Amniotic stem cell (primary cell): ENCODE measurements at regions not wholly inside any gene's neighbourhood (a gene's known extent, or its start where the extent isn't known, plus 50 kb on each side); places are given as distances from the start of the nearest gene placed in this dataset.

Experiments used
- DNase-seq: peaks from one replicate; lab custom pipeline; 2025; lab: John Stamatoyannopoulos, UW

DNA sequence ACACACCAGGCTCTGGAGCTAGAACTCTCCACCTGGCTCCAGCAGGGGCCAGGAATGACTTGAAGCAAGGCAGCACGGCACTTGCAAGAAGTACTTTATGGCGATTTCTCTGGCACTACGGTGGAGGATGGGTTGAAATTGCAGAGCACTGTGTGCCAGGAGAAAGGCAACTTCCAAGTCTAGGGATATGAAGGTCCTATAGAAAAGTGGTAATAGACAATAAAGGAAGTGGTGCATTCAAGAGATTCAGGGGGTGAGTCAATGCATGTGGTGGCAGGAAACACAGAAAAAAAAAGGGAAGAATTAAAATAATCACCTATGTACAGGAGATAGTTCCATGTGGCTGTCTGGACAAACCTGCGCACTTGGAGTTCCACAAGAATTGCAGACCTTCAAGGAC is 240.3 kb upstream of the DYNLRB2 start:
- DNase-seq = no peak

DNA sequence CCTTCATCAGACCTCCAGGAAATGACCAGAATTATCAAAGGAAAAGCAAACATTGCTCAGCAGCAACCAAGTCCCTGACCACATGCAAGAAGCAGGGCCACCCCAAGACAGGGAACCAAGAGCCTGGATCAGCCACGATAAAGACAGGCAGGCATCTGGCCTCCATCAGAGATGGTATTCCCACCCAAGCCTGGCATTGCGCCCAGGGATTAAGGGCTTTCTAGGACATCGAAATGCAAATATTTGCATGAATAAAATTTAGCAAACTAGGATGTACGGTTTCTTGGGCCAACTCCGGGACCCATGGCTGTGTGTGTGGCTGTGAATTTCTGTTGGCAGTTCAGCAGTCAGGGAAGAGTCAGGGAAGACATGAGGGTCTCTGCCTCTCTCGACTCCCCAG is 241.4 kb upstream of the DYNLRB2 start:
- peak; percentile 43 for DNase-seq

DNA sequence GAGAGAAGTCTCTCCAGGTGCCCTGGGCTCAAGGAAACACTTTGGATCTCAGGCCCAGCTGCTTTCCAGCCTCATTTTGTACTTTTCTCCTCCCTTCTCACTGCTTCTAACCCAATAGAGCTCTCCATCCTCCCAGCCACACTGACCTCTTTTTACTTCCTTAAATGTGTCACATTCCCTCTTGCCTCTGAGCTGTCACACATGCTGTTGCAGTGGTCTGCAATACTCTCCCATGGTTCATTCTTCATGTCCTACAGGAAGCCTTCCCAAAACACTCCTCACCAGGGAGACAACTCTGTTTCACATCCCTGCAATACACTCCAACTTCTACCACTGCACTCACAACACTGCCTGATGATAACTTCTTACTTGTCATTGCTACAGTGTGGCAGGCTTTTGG is 242.1 kb upstream of the DYNLRB2 start:
- no peak for DNase-seq

DNA sequence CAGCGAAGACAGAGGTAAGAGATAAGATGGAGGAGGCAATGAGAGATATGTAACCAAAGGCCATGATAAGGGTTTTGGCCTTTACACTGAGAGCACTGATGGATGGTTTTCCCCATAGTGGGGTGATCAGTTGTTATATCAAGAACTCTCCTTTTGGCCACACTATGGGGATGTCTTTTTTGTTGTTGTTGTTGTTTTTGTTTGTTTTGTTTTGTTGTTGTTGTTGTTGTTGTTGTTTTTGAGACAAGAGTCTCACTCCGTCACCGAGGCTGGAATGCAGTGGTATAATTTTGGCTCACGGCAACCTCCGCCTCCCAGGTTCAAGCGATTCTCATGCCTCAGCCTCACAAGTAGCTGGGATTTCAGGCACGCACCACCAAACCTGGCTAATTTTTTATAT is 244.8 kb upstream of the DYNLRB2 start:
- no peak for DNase-seq

DNA sequence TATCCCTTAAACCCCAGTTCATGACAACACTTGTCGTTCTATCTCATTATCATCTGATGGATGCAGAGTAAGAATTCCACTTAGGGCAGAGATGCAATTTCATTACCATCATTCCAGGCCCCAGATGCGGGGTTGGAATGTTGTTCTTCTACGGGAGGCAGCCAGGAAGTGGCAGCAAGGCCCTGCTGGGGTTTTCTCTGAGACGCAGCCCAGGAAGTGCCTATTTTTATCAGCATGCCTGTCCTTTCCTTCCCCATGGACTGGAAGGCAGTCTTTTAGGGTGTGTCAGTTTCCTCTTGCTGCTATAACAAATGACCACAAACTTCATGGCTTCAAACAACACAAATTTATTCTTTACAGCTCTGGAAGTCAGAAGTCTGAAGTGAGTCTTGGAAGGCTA is 246.6 kb upstream of the DYNLRB2 start:
- no peak for DNase-seq

DNA sequence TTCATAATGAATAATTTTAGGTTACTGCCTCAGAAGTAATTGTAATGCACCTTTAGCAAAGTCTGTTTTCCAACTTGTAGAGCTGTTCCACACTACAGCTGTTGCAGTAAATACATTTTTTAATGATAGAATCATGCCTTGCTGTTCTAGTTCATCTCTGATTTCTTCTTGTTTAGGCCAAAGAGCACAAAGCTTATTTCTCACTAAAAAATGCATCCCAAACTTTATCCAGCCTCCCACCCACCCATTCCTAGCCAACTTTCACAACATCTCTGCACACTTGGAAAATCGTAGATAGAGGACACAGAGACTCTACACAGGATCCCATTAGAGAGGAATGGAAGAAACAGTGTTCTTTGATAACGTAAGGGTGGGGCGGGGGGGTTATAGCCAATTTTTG is 252.2 kb upstream of the DYNLRB2 start:
- no peak for DNase-seq

DNA sequence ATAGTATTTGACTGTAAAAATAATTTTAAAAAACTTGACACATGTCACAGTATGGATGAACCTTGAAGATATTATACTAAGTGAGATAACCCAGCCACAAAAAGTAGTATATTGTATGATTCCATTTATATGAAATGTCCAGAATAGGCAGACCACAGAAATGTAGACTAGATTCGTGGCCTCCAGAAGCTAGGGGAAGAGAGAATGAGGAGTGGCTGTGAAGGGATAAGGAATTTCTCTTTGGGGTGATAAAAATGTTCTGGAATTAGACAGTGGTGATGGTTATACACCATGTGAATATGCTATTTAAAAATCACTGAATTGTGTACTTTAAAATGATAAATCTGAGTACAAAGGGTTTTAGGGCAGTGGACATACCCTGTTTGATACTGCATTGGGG is 253.1 kb upstream of the DYNLRB2 start:
- DNase-seq = no peak

DNA sequence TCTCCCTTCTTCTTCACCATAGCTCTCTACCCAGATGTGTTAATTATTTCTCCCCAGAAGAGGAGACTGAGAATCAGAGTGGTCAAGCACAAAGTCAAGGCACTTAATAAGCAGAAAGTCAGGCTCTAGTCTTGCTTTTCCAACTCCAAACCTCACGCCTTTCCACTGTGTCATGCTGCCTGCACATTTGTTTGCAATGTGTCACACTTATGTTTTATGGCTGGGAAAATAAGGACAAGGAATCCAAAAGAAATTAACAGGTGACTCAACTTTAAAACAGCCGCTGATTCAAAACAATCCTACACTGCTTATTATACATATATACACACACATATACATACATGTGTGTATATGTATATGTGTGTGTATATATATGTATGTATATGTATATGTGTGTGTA is 255.7 kb upstream of the DYNLRB2 start:
- DNase-seq = peak; percentile 64

DNA sequence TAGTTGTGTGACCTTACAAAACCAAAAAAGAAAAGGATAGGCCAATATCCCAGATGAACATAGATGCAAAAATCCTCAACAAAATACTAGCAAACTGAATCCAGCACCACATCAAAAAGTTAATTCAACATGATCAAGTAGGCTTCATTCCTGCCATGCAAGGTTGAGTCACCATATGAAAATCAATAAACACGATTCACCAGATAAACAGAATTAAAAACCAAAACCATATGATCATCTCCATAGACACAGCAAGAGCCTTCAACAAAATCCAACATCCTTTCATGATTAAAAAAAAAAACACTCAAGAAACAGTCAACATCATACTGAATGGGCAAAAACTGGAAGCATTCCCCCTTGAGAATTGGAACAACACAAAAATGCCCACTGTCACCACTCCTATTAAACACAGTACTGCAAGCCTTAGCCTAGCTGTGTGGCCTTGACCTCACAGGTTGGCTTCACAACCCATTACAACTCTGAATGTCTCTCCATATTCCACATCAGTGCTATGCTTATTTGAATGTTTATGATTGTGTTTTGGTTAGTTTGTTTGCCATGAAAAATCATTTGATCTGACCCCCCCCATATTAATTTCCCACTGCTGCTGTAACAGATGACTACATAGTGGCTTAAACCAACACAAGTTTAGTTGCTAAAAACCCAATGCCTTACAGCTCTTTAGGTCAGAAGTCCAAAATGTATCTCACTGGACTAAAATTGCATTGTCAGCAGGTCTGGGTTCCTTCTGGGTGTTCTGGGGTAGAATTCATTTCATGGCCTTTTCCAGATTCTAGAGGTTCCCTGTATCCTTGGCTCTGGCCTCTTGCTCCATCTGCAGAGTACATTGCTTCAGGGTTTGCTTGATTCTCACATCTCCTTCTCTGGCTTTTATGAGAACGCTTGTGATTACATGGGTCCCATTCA is 257.1 kb upstream of the DYNLRB2 start:
- DNase-seq = no peak

DNA sequence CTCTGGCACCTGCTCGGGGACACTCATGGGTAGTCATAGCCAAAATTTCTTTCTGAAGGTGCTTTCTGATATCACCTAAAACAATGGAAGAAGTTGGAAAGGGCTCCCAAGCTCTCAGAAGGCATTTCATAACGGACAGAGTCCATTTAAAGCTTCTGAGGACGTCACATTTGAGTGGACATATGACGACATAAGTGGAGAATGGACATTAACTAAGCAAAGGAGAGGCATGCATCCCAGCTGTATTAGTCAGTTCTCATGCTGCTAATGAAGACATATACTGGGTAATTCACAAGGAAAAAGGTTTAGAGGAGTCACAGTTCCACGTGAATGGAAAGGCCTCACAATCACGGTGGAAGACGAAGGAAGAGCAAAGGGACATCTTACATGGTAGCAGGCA is 260.2 kb upstream of the DYNLRB2 start:
- DNase-seq = no peak

DNA sequence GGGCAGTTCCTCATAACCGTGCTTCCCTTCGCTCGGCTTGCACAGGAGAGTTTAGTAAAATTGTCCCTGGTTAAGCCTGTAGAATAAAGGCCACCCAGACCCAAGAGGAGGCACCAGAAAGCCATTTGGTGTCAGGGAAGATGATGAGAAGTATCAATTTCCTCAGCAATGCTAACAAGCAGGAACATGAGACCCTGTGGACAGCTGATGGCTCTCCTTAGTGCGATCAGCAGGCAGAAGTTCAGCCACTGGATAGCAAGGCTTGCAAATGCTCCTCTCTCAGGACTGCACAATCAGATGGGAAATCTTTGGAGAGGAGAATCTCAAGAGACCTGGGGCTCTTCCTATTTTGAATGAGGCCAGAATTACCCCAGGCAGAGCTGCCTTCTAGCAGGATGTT is 261.1 kb upstream of the DYNLRB2 start:
- no peak for DNase-seq

DNA sequence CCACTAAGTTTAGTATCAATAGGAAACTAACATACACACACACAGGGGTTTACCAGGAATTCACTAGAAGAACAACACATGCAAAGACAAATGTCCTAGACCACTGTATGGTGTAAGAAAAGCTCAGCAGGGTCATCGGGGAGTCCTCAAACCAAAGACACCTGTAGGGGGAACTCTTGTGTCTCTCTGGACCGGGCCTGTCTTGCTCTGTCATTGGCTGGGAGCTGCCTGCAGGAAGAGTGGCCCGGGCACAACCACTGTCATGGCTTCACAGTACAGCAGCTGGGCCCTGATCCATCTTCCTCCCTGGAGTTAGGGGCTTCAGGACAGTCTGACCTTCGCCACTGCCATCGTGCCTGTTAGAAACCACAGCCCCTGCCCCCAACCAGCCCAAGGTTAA is 263.6 kb upstream of the DYNLRB2 start:
- no peak for DNase-seq

DNA sequence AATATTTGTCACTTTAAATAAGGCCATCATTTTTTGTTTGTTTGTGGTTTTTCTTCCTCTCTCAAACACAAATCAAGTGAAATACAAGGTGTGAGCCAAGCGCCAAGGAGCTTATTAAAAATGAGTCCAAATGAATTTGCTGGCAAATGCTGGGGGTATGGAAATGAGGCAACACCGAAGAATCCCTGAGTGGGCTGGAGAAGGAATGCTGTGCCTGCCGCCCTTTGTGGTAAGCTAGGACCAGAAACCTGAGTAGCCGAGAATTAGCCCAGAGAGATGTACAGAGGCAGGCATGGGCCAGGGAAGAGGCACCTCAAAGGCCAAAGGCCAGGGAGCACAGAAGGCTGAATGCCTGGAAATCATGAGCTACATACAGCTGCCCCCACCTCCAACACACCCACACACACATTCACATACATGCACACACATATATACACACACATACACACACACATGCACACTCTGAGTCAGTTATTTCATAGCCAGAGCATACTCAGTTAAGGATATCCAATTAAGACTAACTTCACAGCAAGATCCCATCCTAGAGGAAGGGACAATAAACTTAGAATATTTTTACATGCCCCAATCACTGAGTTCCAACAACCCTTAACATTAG is 266.1 kb upstream of the DYNLRB2 start:
- DNase-seq = no peak

DNA sequence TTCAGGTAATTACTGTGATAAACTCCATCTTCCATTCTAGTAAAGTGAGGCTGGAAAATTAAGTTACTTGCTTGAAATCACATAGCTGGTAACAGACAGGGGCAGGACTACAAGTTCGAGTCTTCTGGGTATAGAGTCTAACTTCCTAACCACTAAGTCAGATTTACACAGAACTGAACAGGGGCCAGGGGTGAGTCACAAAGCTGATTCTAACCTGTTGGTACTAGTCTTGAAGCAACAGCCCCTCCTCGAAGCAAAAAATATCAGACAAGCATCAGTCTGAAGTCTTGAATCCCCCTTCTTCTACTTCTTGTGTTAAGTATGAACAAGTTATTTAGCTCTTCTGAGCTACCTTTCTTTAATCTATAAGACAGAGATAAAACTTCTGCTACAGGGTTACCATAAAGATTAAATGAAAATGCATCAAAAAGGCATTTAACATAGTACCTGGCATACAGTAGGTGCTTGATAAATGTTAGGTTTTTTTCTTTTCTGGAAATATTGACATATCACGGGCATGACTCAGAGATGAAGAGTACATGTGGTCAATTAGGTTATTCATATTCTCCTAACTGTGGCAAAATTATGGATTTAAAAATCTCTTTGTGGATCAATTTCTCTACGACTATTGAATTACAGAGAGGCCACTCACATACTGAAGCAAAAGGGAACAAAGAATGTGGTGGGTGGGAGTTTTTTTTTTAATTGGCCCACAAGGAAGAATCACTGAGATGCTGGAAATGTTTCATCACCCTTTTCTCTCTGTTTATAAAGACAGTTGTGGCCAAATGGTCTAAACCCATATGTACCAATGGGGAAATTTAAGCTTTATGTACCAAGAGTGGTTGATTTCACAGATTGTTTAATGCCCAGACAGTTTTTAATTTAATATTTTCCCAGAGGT is 266.9 kb upstream of the DYNLRB2 start:
- DNase-seq = no peak

DNA sequence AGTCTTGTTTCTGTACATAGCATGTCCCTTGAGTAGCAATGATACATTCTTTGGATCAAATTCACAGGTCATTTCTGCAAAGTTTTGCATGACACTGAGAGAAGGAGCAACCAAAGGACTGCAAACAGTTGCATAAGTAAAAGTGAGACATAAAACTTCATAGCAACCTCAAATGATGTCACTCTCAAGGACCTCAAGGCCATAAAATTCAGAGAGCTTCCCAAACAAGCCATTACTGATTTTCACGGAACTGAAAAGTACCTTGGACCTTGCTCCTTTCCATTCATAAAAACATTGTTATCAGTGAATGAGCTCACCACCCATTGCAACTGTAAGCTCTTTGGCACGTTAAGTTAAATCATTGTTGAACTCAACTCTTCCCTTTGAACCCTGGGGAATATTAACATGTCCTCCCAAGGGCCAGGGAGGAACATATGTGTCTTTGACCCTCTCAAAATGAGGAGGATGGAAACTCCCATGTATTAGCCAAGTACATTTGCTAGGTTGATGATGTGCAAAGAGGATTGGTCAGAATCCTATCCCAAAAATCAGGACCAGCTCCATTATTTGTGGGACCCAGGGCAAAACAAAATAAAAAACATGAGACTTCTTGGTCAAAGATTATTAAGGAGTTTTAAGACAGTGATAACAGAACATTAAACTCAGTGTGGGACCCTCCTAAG is 275.0 kb upstream of the DYNLRB2 start:
- no peak for DNase-seq

DNA sequence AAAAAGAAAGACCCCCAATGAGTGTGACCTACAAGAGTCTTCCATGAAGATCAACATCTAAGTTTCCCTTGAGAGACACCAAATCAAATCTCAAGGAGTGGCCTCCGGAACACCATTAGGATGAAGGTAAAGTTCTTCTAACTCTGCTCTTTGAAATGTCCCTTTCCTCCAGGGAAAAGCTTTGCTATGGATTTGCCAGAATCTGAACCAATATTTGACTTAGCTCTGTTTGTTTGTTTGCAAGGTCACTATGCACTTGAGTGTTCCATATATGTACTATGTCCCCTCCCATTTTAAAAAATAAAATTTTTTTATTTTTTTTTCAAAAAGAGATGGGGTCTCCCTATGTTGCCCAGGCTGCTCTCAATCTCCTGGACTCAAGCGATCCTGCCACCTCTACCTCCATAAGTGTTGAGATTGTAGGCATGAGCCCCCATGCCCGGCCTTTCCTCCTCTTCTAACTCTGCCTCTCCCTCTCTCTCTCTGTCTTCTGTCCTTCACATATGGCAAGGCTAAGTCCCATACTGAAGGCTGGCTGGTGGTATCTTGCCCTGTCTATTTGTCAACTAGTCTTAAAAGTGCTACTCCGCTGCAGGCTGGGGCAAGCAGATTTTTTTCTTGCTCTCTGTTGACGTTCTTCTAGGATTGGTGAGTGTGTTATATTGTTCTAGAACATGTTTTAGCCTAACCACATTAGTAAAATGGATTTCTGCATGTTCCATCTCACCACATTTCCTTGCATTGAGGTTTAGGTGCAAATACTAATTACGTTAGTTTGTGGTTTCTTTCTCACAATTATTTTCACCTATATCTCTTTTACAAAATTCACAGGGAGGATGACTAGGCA is 276.7 kb upstream of the DYNLRB2 start:
- no peak for DNase-seq

DNA sequence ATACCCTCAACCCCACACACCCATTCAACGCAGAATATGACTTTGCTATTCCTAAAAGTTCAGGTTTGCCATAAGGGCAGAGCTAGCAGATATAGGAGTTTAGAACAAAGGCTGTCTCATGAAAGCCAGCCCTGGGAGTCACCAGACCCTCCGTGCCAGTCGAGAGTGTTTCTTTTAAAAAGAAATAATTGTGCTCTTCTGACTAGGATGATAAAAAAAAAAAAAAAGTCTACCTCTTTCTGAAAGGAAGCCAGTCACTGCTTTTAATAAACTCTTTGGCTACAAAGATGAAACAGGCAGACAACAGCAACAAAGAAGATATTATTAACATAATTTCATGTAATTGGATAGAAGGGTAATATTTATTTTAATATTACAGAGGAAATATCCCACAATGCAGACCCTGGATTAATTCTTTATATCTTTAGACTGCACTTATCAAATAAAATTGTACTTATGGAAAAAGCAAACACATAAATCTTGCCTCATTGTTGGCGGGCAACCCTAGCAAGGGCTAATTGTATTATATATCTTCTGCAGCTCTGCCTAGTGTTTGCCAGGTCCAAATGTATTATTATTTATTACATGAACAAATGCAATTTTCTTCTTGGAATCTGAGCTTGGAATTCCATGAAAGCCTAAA is 277.5 kb upstream of the DYNLRB2 start:
- no peak for DNase-seq

DNA sequence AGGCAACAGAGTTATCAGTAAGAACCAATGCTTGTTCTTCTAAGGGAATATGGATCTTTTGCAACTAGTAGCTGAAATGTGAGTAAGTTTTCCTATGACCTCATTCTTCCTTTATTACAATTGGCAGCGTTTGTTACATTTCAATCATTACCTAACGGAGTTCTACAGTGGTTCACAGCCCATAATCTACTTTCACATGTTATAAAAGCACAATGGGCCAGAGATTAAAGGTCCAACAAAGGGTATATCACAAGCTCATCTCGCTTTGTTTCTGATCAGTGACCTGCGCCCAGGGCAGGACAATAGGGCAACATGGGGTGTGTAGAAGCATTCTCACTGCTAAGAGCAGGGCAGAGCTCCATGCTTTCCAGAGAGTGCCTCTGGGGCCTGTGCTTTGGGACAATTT is 279.9 kb upstream of the DYNLRB2 start:
- DNase-seq = no peak

DNA sequence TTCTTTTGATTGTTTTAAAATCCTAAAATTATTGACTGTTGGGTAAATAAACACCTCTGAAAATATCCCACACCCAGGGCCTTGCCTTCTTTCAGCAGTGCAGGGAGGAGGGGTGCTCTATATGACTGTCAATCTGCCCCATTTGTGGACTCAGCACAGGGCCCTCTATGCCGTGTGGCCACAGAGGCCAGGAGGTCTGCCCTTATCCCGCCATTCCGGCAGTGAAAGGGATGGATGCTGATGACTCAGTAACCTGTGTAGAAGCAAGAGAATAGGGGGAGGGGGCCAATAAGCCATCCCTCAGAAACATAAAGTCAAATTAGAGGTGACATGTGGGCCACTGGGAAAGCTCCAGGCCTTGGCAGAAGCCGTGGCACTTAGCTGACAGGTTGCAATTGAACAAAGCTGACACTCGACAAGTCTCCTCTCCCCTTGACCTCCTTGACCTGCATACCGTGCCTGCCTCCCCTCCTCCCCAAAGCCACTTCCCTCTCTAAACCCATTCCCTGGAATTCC is 281.4 kb upstream of the DYNLRB2 start:
- no peak for DNase-seq

DNA sequence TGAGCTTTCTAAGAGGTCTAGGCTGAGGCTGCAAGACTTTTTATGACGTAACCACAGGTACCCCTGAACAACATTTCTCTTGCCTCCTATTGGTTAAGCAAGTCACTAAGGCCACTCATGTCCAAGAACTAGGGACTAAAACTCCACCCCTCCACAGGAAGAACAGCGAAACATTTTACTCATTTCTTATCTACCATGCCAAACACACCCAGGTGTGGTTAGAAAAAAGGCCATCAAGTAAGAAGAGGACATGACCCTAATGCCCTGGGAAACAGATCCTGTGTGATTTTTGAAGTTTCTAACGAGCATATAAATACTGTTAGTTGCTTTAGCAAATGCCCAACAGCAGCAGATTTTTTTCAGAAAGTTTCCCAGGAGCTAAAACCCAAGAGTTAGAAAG is 282.4 kb upstream of the DYNLRB2 start:
- DNase-seq = no peak
